HFF-Myc (cell line): ENCODE measurements at regions not wholly inside any gene's neighbourhood (a gene's known extent, or its start where the extent isn't known, plus 50 kb on each side); places are given as distances from the start of the nearest gene placed in this dataset.

Experiments used
- DNase-seq: peaks from one replicate; pipeline ENCODE4 v3.0.0-alpha.2; 2011; ENCODE audit warnings: low read depth; ENCODE audit errors: extremely low read depth
- H3K4me3 ChIP-seq: replicated peaks from 2 replicates; pipeline ENCODE4 v1.5.1; 2011; ENCODE audit warnings: low read depth, mild to moderate bottlenecking, control low read depth, low read length
- TF ChIP-seq, protein P1 (sequence below): IDR thresholded peaks from 2 replicates; pipeline ENCODE4 v1.5.1; 2012; ENCODE audit warnings: mild to moderate bottlenecking, low read depth, low read length, control low read depth; ENCODE audit errors: missing control alignments

- H3K4me3 ChIP-seq = no peak overlapping the region
- TF ChIP-seq, protein P1, sequence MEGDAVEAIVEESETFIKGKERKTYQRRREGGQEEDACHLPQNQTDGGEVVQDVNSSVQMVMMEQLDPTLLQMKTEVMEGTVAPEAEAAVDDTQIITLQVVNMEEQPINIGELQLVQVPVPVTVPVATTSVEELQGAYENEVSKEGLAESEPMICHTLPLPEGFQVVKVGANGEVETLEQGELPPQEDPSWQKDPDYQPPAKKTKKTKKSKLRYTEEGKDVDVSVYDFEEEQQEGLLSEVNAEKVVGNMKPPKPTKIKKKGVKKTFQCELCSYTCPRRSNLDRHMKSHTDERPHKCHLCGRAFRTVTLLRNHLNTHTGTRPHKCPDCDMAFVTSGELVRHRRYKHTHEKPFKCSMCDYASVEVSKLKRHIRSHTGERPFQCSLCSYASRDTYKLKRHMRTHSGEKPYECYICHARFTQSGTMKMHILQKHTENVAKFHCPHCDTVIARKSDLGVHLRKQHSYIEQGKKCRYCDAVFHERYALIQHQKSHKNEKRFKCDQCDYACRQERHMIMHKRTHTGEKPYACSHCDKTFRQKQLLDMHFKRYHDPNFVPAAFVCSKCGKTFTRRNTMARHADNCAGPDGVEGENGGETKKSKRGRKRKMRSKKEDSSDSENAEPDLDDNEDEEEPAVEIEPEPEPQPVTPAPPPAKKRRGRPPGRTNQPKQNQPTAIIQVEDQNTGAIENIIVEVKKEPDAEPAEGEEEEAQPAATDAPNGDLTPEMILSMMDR = no peak
- no peak for DNase-seq
Observed at GRCh38 chr4:160375772-160376452, 1273.0 kb downstream of the RAPGEF2 start.

DNA sequence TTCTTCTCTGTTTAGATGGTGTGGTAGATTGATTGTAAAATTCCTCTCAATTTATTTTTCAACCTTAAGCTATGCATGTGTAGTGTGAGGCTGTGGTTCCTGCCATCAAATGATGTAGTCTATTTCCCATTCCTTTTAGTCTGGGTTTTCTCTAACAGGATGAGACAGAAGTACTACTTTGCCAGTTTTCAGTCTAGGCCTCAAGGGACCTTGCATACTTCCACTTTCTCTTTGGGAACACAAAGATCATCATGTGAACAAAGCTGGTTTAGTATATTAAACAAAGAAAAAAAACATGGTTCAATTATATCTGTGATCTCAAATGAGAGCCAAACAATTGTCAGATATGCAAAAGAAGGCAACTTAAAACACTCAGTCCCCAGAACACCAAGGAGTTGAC lies 1284.0 kb downstream of the RAPGEF2 start:
- H3K4me3 ChIP-seq = no peak overlapping the region
- no peak for DNase-seq
- TF ChIP-seq, protein P1 = no peak

DNA sequence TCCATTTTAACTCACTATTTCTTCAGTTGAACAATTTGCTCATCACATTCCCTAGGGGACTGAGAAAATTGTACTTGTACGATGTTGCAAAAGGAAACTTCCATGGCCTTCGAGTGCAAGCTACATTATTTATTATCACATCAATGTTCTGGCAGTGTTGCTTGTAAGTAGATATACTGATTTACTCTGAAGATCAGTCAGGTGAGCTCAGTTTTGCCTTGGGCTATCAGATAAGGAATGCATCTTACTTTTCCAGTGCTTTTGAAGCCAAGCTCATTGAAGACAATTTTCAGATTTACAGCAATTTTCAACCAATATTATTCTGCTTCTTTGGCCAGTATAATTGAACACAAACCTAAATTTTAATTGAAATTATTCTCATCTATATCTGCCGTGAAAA lies 1296.9 kb downstream of the RAPGEF2 start:
- H3K4me3 ChIP-seq = no peak overlapping the region
- no peak for DNase-seq
- TF ChIP-seq, protein P1 = no peak

DNA sequence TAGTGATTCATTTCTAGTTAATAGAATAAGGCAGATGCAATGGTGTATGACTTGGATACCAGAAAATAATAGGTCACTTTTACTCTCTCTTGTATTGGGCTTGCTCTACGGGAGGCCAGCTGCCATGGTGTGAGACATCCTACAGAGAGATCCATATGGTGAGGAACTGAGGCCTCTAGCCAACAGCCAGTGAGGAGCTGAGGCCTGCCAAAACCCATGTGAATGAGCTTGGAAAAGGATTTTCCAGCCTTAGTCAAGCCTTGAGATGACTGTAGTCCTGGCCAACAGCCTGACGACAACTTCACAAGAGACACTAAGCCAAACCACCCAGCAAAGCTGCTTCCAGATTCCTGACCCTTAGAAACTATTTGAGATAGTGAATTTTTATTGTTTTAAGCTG lies 1300.2 kb downstream of the RAPGEF2 start:
- no peak overlapping the region for H3K4me3 ChIP-seq
- no peak for DNase-seq
- TF ChIP-seq, protein P1 = no peak

GRCh38 chr4:160406263-160406825 lies 1303.5 kb downstream of the RAPGEF2 start:
- TF ChIP-seq, protein P1 = no peak
- DNase-seq = no peak
- no peak overlapping the region for H3K4me3 ChIP-seq

DNA sequence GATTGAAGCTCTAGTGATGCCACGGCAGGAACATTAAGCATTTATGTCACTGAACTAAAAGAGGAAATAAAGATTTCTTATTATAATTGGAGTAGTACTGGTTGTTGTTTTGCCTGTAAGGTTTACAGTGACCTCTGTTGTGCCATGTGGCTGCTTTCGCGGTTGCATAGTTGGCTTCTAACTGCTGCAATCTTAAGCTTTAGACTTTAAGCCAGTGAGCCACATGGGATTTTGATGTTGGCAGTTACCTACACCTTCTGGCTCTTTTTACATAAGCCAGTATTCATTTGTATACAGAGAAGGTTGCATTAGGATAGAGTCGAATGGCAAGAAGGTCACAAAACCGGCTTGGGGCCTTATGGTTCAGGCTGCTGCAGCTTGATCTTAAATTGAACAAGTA lies 1311.6 kb downstream of the RAPGEF2 start:
- TF ChIP-seq, protein P1 = no peak
- DNase-seq = no peak
- no peak overlapping the region for H3K4me3 ChIP-seq
